ENCODE measurements at regions not wholly inside any gene's neighbourhood (a gene's known extent, or its start where the extent isn't known, plus 50 kb on each side); places are given as distances from the start of the nearest gene placed in this dataset.

DNA sequence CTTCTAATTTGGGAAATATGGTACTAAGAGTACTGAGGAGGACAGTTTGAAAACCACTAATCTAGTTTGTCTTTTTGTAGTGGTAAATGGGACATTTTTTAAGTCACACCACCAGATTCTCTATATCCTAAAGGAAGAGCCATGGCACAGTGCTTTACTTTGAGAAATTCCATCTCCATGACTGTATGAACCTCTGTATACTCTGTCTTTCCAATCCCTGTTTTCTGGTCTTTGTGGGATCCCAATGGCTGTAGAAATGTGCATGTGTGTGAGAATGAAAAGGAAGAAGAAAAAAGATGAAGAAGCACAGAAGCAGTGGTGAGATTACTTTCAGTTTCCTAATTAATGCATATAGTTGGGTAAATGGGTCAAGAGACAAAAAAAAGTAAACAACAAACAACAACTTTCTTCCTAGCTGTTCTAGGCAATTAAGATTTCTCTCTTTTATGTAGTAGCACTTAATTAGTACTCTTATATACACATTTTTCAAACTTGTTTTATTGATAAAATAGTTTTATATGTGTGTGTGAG is 141.2 kb upstream of the HCRTR2 start:
- Mint-ChIP-seq H3K36me3 (ENCODE audit: low read depth, unreplicated experiment) (no peaks in the 10 kb centered on the region), H3K4me3 (ENCODE audit: unreplicated experiment) (peak overlapping the region; percentile 45), H3K27ac (ENCODE audit: unreplicated experiment) (peak overlapping the region; percentile 72), H3K27me3 (ENCODE audit: low read depth, unreplicated experiment) (no peaks in the 10 kb centered on the region), H3K4me1 (ENCODE audit: low read depth, unreplicated experiment) (peaks cover 22% of the 10 kb centered on the region), H3K9me3 (ENCODE audit: unreplicated experiment) (peaks cover 8% of the 10 kb centered on the region)
- H3K27me3 ChIP-seq (ENCODE audit: insufficient read depth, low read length), result no peaks in the 10 kb centered on the region
- no peak overlapping the region for H3K4me3 ChIP-seq (ENCODE audit: insufficient read depth, low read depth, low read length)
- no peak overlapping the region for H3K4me2 ChIP-seq (ENCODE audit: low read length)
- H3K79me2 ChIP-seq (ENCODE audit: insufficient read depth, low read length), result no peaks in the 10 kb centered on the region
- no peaks in the 10 kb centered on the region for H3K4me1 ChIP-seq (ENCODE audit: insufficient read depth, low read length)
- no peaks in the 10 kb centered on the region for H3K36me3 ChIP-seq (ENCODE audit: insufficient read depth, low read length)
- H3K27ac ChIP-seq (ENCODE audit: low read depth, low read length), result no peak overlapping the region
- FAIRE-seq, result peak; percentile 29
- DNase-seq (ENCODE audit: low read depth), result peak; percentile 12
- no peak for TF ChIP-seq CTCF (IDR thresholded peaks at IDR 0.05; ENCODE audit: insufficient read depth, low read depth, low read length)
- no peak for TF ChIP-seq EZH2 (IDR thresholded peaks at IDR 0.05; ENCODE audit: insufficient read depth, low read length)
- H3K9me3 ChIP-seq (ENCODE audit: insufficient read depth, low read depth, low read length), result no peaks in the 10 kb centered on the region
- H4K20me1 ChIP-seq (ENCODE audit: insufficient read depth, low read length), result no peaks in the 10 kb centered on the region
- peak overlapping the region; percentile 50 for H2AFZ ChIP-seq (ENCODE audit: low read depth, low read length)
- H3K9ac ChIP-seq (ENCODE audit: low read length), result no peak overlapping the region

DNA sequence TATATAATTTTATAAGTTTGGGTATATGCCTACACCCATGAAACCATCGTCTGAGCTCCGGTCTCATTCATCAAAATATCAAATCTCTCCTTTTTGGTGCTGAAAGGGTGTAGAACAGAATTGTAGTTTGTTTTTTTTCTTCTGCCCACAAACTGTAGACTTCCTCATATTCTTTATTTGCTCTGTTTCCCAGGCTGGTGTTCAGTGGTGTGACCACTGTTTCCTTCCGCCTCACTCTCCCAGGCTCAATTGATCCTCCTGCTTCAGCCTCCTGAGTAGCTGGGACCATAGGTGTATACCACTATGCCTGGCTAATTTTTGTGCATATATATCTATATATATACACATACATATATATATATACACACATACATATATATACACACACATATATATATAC is 139.6 kb upstream of the HCRTR2 start:
- H3K9ac ChIP-seq (ENCODE audit: low read length), result no peak overlapping the region
- H3K36me3 Mint-ChIP-seq (ENCODE audit: low read depth, unreplicated experiment), result no peaks in the 10 kb centered on the region
- H3K4me1 ChIP-seq (ENCODE audit: insufficient read depth, low read length), result no peaks in the 10 kb centered on the region
- H3K4me1 Mint-ChIP-seq (ENCODE audit: low read depth, unreplicated experiment), result peaks cover 29% of the 10 kb centered on the region
- no peak for TF ChIP-seq EZH2 (IDR thresholded peaks at IDR 0.05; ENCODE audit: insufficient read depth, low read length)
- TF ChIP-seq CTCF (IDR thresholded peaks at IDR 0.05; ENCODE audit: insufficient read depth, low read depth, low read length), result no peak
- no peak overlapping the region for H3K4me2 ChIP-seq (ENCODE audit: low read length)
- no peaks in the 10 kb centered on the region for H3K27me3 ChIP-seq (ENCODE audit: insufficient read depth, low read length)
- H2AFZ ChIP-seq (ENCODE audit: low read depth, low read length), result no peak overlapping the region
- no peak overlapping the region for H3K4me3 Mint-ChIP-seq (ENCODE audit: unreplicated experiment)
- peaks cover 8% of the 10 kb centered on the region for H3K9me3 Mint-ChIP-seq (ENCODE audit: unreplicated experiment)
- no peaks in the 10 kb centered on the region for H3K36me3 ChIP-seq (ENCODE audit: insufficient read depth, low read length)
- no peak overlapping the region for H3K4me3 ChIP-seq (ENCODE audit: insufficient read depth, low read depth, low read length)
- H3K27me3 Mint-ChIP-seq (ENCODE audit: low read depth, unreplicated experiment), result no peaks in the 10 kb centered on the region
- FAIRE-seq (no peak), DNase-seq (ENCODE audit: low read depth) (no peak)
- H3K27ac ChIP-seq (ENCODE audit: low read depth, low read length), result no peak overlapping the region
- no peaks in the 10 kb centered on the region for H3K9me3 ChIP-seq (ENCODE audit: insufficient read depth, low read depth, low read length)
- H3K79me2 ChIP-seq (ENCODE audit: insufficient read depth, low read length), result no peaks in the 10 kb centered on the region
- no peak overlapping the region for H3K27ac Mint-ChIP-seq (ENCODE audit: unreplicated experiment)
- H4K20me1 ChIP-seq (ENCODE audit: insufficient read depth, low read length), result no peaks in the 10 kb centered on the region

- peak overlapping the region; percentile 44 for H3K27ac ChIP-seq (ENCODE audit: low read depth, low read length)
- DNase-seq (ENCODE audit: low read depth) (peak; percentile 91), FAIRE-seq (peak; percentile 84)
- H3K36me3 Mint-ChIP-seq (ENCODE audit: low read depth, unreplicated experiment), result no peaks in the 10 kb centered on the region
- H3K4me2 ChIP-seq (ENCODE audit: low read length), result peak overlapping the region; percentile 43
- H3K4me1 Mint-ChIP-seq (ENCODE audit: low read depth, unreplicated experiment), result peaks cover 29% of the 10 kb centered on the region
- no peaks in the 10 kb centered on the region for H3K9me3 ChIP-seq (ENCODE audit: insufficient read depth, low read depth, low read length)
- H3K4me1 ChIP-seq (ENCODE audit: insufficient read depth, low read length), result peaks cover 7% of the 10 kb centered on the region
- TF ChIP-seq CTCF (IDR thresholded peaks at IDR 0.05; ENCODE audit: insufficient read depth, low read depth, low read length), result no peak
- TF ChIP-seq EZH2 (IDR thresholded peaks at IDR 0.05; ENCODE audit: insufficient read depth, low read length), result no peak
- no peaks in the 10 kb centered on the region for H3K27me3 Mint-ChIP-seq (ENCODE audit: low read depth, unreplicated experiment)
- H4K20me1 ChIP-seq (ENCODE audit: insufficient read depth, low read length), result no peaks in the 10 kb centered on the region
- no peaks in the 10 kb centered on the region for H3K36me3 ChIP-seq (ENCODE audit: insufficient read depth, low read length)
- no peak overlapping the region for H3K4me3 Mint-ChIP-seq (ENCODE audit: unreplicated experiment)
- H3K9me3 Mint-ChIP-seq (ENCODE audit: unreplicated experiment), result no peaks in the 10 kb centered on the region
- H2AFZ ChIP-seq (ENCODE audit: low read depth, low read length), result no peak overlapping the region
- H3K9ac ChIP-seq (ENCODE audit: low read length), result no peak overlapping the region
- no peaks in the 10 kb centered on the region for H3K27me3 ChIP-seq (ENCODE audit: insufficient read depth, low read length)
- no peaks in the 10 kb centered on the region for H3K79me2 ChIP-seq (ENCODE audit: insufficient read depth, low read length)
- peak overlapping the region; percentile 26 for H3K27ac Mint-ChIP-seq (ENCODE audit: unreplicated experiment)
- H3K4me3 ChIP-seq (ENCODE audit: insufficient read depth, low read depth, low read length), result no peak overlapping the region
These were observed 134.0 kb upstream of the HCRTR2 start for GRCh38 chr6:55040102-55040848.
